D721Med (cell line): ENCODE measurements at regions not wholly inside any gene's neighbourhood (a gene's known extent, or its start where the extent isn't known, plus 50 kb on each side); places are given as distances from the start of the nearest gene placed in this dataset.

Experiments
- DNase-seq: peaks from one replicate; pipeline ENCODE4 v3.0.0; 2011; ENCODE audit warnings: low spot score; ENCODE audit not compliant: insufficient read length
- FAIRE-seq: peaks from 2 replicates; lab custom pipeline; 2011; peaks lifted over from hg19 to GRCh38; lab: Jason Lieb, UNC
- CTCF ChIP-seq: IDR thresholded peaks from 2 replicates; pipeline ENCODE4 v1.5.1; 2012; ENCODE audit warnings: mild to moderate bottlenecking, control low read depth; ENCODE audit not compliant: insufficient read depth; ENCODE audit errors: missing control alignments

GRCh38 chr2:207289295-207290018 lies 123.7 kb upstream of the KLF7 start:
- no peak for FAIRE-seq
- TF ChIP-seq CTCF = no peak
- DNase-seq = no peak

DNA sequence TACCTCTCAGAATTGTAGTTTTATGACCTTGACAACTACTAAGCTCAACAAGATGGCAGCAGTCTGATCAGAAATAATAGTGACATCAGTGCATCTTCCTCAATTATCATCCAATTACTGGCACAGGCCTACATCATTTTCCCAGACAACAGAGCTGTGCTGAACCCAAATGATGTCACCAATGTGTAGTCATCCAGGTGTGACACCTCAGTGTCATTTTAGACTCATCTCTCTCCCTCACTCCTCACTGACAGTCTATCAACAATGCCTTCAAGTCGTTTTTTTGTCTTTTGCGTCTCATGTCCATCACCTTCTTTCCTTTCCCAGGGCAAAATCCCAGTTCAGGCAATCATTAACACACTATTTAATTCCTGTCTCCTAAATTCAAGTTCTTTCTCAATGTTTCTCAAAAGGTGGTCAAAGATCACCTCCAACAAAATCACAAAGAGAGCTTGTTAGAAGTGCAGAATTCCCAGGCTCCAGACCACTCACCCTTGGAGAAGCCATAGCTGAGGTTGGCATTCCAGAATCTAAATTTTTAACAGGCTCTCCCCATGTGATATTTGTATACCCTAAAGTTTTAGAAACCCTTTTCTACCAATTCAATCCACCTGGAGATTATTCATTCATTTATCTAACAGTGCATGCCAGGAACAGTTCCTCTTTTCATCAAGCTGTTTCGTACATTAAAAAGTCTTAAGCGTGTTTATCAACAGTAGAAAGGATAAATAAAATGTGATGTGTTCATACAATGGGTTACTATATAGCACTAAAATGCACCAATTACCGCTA lies 125.3 kb upstream of the KLF7 start:
- DNase-seq (no peak), FAIRE-seq (no peak)
- TF ChIP-seq CTCF = no peak

- TF ChIP-seq CTCF = no peak
- DNase-seq (no peak), FAIRE-seq (no peak)
These were observed 126.0 kb upstream of the KLF7 start for GRCh38 chr2:207291625-207292252.

GRCh38 chr2:207296265-207296948 lies 130.7 kb upstream of the KLF7 start:
- TF ChIP-seq CTCF = no peak
- FAIRE-seq = no peak

DNA sequence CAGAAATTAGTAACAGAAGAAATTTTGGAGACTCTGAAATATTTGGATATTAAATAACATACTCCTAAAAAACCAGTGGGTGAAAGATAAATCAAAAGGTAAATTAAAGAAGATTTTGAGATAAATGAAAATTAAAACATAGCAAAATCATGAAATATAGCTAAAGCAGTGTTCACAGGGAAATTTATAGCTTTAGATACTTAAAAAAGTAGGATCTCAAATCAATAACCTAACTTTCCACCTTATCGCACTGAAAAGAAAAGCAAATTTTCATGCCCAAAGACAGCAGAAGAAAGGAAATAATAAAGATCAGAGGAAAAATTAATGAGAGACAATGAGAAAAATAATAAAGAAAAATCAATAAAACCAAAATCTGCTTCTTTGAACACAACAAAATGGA lies 135.1 kb upstream of the KLF7 start:
- FAIRE-seq (no peak), DNase-seq (no peak)
- no peak for TF ChIP-seq CTCF

More at GRCh38 chr2:207296265-207296948, 130.7 kb upstream of the KLF7 start:
- DNase-seq = no peak

- TF ChIP-seq CTCF = no peak
- FAIRE-seq (no peak), DNase-seq (no peak)
These were observed 139.0 kb upstream of the KLF7 start for GRCh38 chr2:207304761-207305160.
